ENCODE measurements at regions not wholly inside any gene's neighbourhood (a gene's known extent, or its start where the extent isn't known, plus 50 kb on each side); places are given as distances from the start of the nearest gene placed in this dataset.

GRCh38 chr3:5290915-5291314 is 103.4 kb downstream of the EDEM1 start:
- H3K4me3 ChIP-seq (replicated peaks in 1 of 3): no peak overlapping the region
- no peak for TF ChIP-seq POLR2A (IDR thresholded peaks at IDR 0.05)
- TF ChIP-seq CTCF (IDR thresholded peaks at IDR 0.05): no peak
- H3K9me3 ChIP-seq: no peaks in the 10 kb centered on the region
- H3K27ac ChIP-seq: no peak overlapping the region
- no peaks in the 10 kb centered on the region for H3K27me3 ChIP-seq
- H3K4me1 ChIP-seq: no peaks in the 10 kb centered on the region
- no peaks in the 10 kb centered on the region for H3K36me3 ChIP-seq
- intact Hi-C loops (cut with DNase I): no loop called here
- 80 to 85% methylated on average over 3 of the region's 3 CpGs for WGBS, 2 donors
- DNase-seq: no peak

GRCh38 chr3:5292512-5292911 is 105.0 kb downstream of the EDEM1 start:
- Histone ChIP-seq H3K4me3 (replicated peaks in 1 of 3) (no peak overlapping the region), H3K27me3 (no peaks in the 10 kb centered on the region), H3K36me3 (no peaks in the 10 kb centered on the region), H3K27ac (no peak overlapping the region), H3K4me1 (no peaks in the 10 kb centered on the region), H3K9me3 (no peaks in the 10 kb centered on the region)
- intact Hi-C loops (cut with DNase I): no loop called here
- TF ChIP-seq POLR2A (IDR thresholded peaks at IDR 0.05) (no peak), CTCF (IDR thresholded peaks at IDR 0.05) (no peak)
- DNase-seq: no peak
- 85 to 87% methylated on average over 7 of the region's 7 CpGs for WGBS, 2 donors

- no peak for DNase-seq
- no peaks in the 10 kb centered on the region for H3K36me3 ChIP-seq
- intact Hi-C loops (cut with DNase I): no loop called here
- no peak overlapping the region for H3K27ac ChIP-seq
- WGBS, 2 donors: 53 to 57% methylated on average over 2 of the region's 2 CpGs
- no peaks in the 10 kb centered on the region for H3K9me3 ChIP-seq
- no peak overlapping the region for H3K4me3 ChIP-seq (replicated peaks in 1 of 3)
- H3K4me1 ChIP-seq: no peaks in the 10 kb centered on the region
- H3K27me3 ChIP-seq: no peaks in the 10 kb centered on the region
- TF ChIP-seq POLR2A (IDR thresholded peaks at IDR 0.05) (no peak), CTCF (IDR thresholded peaks at IDR 0.05) (no peak)
These were observed 105.7 kb downstream of the EDEM1 start for GRCh38 chr3:5293207-5293606.

GRCh38 chr3:5294356-5294755 is 106.8 kb downstream of the EDEM1 start:
- H3K4me3 ChIP-seq (replicated peaks in 1 of 3): no peak overlapping the region
- intact Hi-C loops (cut with DNase I): no loop called here
- TF ChIP-seq CTCF (IDR thresholded peaks at IDR 0.05) (no peak), POLR2A (IDR thresholded peaks at IDR 0.05) (no peak)
- H3K4me1 ChIP-seq: no peaks in the 10 kb centered on the region
- no peak overlapping the region for H3K27ac ChIP-seq
- H3K36me3 ChIP-seq: no peaks in the 10 kb centered on the region
- no peak for DNase-seq
- 90 to 92% methylated on average over 4 of the region's 4 CpGs for WGBS, 2 donors
- H3K27me3 ChIP-seq: no peaks in the 10 kb centered on the region
- no peaks in the 10 kb centered on the region for H3K9me3 ChIP-seq

GRCh38 chr3:5295191-5295690 is 107.7 kb downstream of the EDEM1 start:
- Histone ChIP-seq H3K4me1 (no peaks in the 10 kb centered on the region), H3K9me3 (no peaks in the 10 kb centered on the region), H3K27me3 (no peaks in the 10 kb centered on the region), H3K27ac (no peak overlapping the region), H3K36me3 (no peaks in the 10 kb centered on the region), H3K4me3 (replicated peaks in 1 of 3) (no peak overlapping the region)
- no peak for DNase-seq
- 82 to 92% methylated on average over 1 of the region's 1 CpG for WGBS, 2 donors
- intact Hi-C loops (cut with DNase I): no loop called here
- no peak for TF ChIP-seq CTCF (IDR thresholded peaks at IDR 0.05)
- TF ChIP-seq POLR2A (IDR thresholded peaks at IDR 0.05): no peak
